Thyroid gland (tissue), 4 donors: ENCODE measurements at regions not wholly inside any gene's neighbourhood (a gene's known extent, or its start where the extent isn't known, plus 50 kb on each side); places are given as distances from the start of the nearest gene placed in this dataset.

Experiments
- DNase-seq, 2 donors: peaks; one replicate each; pipeline ENCODE4 v3.0.0-alpha.2; 2019
- H3K27ac ChIP-seq, 3 donors: fragments of 200-600 bp; sonication (generic); 1 replicate in 2 of 3; 2 replicates in 1 of 3; pipeline ENCODE4 v1.5.1; 2016 to 2019; ENCODE audit warnings: mild to moderate bottlenecking in 1 of 3, moderate library complexity in 1 of 3
- H3K27me3 ChIP-seq: fragments of 200-600 bp; sonication (generic); one replicate; pipeline ENCODE4 v1.5.1; 2019
- H3K36me3 ChIP-seq, 2 donors: fragments of 200-600 bp; sonication (generic); one replicate each; pipeline ENCODE4 v1.5.1; 2016 to 2019
- H3K4me1 ChIP-seq, 2 donors: fragments of 200-600 bp; sonication (generic); one replicate each; pipeline ENCODE4 v1.5.1; 2017 to 2019
- H3K4me3 ChIP-seq, 3 donors: fragments of 200-600 bp; sonication (generic); replicated peaks in 1 of 3; 1 replicate in 2 of 3; 2 replicates in 1 of 3; pipeline ENCODE4 v1.5.1; 2016; ENCODE audit warnings: mild to moderate bottlenecking in 1 of 3
- H3K9me3 ChIP-seq: fragments of 200-600 bp; sonication (generic); one replicate; pipeline ENCODE4 v1.5.1; 2017
- POLR2A ChIP-seq, 2 donors: fragments of 450-650 bp; IDR thresholded peaks; one replicate each; pipeline ENCODE4 v1.6.1; 2017; ENCODE audit warnings: antibody characterized with exemption in 2 of 2, mild to moderate bottlenecking in 2 of 2, moderate library complexity in 1 of 2
- WGBS, 2 donors: methylation state at CpG; one replicate each; pipeline ENCODE4 v1.1.5; 2017; 5-methylcytosine and 5-hydroxymethylcytosine counted together
- intact Hi-C: fragments of 100-400 bp; cut with DNase I; formaldehyde crosslinking; loops from one replicate; pipeline ENCODE4 v1.15.1; 2023
- TF ChIP-seq, protein P1 (sequence below), 6 experiments: fragments of 200-600 bp in 3 of 6; fragments of 450-650 bp in 3 of 6; sonication (generic) in 3 of 6; IDR thresholded peaks; one replicate each; pipeline ENCODE4 v1.5.1; 2016 to 2019; ENCODE audit warnings: antibody characterized with exemption in 6 of 6, mild to moderate bottlenecking in 2 of 6, inconsistent platforms in 1 of 6, moderate library complexity in 1 of 6

DNA sequence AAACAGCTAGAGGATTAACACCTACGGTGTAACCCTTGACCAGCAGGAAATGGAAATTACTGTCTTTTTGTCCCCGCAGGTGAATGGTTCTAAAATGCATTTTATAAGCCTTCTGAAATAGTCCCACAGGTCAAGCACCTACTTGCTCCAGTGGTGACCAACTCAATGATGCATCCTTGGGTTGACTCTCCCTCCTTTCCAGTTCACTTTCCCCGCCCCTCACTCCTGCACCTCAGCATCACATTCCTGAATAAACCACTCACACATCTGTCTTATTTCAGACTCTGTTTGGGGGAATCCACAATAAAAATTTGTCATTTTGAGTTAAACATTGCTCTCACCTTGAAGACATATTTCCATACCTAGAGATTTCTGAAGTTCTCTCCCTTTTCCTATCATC is 446.0 kb upstream of the TNP1 start:
- DNase-seq = no peak
- no peaks in the 10 kb centered on the region for H3K9me3 ChIP-seq
- H3K4me1 ChIP-seq = no peaks in the 10 kb centered on the region
- no peaks in the 10 kb centered on the region for H3K27me3 ChIP-seq
- H3K36me3 ChIP-seq = no peaks in the 10 kb centered on the region
- no peak overlapping the region for H3K4me3 ChIP-seq
- TF ChIP-seq, protein P1, sequence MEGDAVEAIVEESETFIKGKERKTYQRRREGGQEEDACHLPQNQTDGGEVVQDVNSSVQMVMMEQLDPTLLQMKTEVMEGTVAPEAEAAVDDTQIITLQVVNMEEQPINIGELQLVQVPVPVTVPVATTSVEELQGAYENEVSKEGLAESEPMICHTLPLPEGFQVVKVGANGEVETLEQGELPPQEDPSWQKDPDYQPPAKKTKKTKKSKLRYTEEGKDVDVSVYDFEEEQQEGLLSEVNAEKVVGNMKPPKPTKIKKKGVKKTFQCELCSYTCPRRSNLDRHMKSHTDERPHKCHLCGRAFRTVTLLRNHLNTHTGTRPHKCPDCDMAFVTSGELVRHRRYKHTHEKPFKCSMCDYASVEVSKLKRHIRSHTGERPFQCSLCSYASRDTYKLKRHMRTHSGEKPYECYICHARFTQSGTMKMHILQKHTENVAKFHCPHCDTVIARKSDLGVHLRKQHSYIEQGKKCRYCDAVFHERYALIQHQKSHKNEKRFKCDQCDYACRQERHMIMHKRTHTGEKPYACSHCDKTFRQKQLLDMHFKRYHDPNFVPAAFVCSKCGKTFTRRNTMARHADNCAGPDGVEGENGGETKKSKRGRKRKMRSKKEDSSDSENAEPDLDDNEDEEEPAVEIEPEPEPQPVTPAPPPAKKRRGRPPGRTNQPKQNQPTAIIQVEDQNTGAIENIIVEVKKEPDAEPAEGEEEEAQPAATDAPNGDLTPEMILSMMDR (IDR thresholded peaks at IDR 0.05) = no peak
- TF ChIP-seq POLR2A (IDR thresholded peaks at IDR 0.05) = no peak
- WGBS, 2 donors = 94% methylated on average over 3 of the region's 3 CpGs
- H3K27ac ChIP-seq = no peak overlapping the region
- intact Hi-C loops = no loop called here

DNA sequence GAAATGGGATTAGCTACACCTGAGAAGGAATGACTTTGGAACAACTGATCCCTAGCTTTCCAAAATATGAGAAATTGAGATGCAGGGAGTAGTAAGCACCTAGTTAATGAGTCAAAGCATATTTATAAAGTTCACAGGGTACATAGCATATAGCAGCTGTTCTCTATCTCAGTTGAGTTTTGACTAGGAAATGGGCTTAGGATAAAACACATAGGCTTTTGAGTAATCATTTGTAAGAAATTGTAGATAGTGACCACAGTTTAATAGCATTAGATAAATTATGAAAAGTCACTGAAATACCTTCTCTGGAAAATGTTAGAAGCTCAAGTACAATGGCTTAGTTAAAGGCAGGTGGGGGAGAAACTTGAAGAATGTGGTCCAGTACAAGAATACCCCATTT is 444.7 kb upstream of the TNP1 start:
- H3K27me3 ChIP-seq = no peaks in the 10 kb centered on the region
- H3K36me3 ChIP-seq = no peaks in the 10 kb centered on the region
- no peaks in the 10 kb centered on the region for H3K4me1 ChIP-seq
- DNase-seq = no peak
- TF ChIP-seq, protein P1 (IDR thresholded peaks at IDR 0.05) = no peak
- TF ChIP-seq POLR2A (IDR thresholded peaks at IDR 0.05) = no peak
- no peaks in the 10 kb centered on the region for H3K9me3 ChIP-seq
- intact Hi-C loops = no loop called here
- H3K4me3 ChIP-seq = no peak overlapping the region
- no peak overlapping the region for H3K27ac ChIP-seq

DNA sequence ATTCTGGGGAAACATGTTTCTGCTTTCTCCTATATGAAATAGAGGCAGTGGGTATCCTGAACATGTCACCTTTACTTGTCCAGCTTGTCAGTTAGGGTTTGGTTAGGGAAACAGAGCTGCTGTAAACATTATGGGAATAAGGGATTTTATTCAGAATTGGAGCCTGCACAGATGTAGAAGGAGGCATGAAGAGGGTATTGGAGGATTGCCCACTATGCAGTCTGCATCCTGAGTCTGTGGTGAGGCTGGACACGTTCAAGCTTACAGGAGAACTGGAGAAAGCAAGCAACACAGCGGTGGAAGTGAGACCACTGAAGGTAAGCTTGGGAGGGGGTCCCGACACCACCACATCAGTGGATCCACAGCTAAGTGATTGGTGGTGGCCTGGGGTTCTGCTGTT is 443.0 kb upstream of the TNP1 start:
- intact Hi-C loops = no loop called here
- no peak overlapping the region for H3K4me3 ChIP-seq
- H3K27ac ChIP-seq = no peak overlapping the region
- no peaks in the 10 kb centered on the region for H3K27me3 ChIP-seq
- 84 to 85% methylated on average over 3 of the region's 3 CpGs for WGBS, 2 donors
- TF ChIP-seq, protein P1 (IDR thresholded peaks at IDR 0.05) = no peak
- no peak for TF ChIP-seq POLR2A (IDR thresholded peaks at IDR 0.05)
- H3K4me1 ChIP-seq = no peaks in the 10 kb centered on the region
- no peak for DNase-seq
- no peaks in the 10 kb centered on the region for H3K36me3 ChIP-seq
- H3K9me3 ChIP-seq = no peaks in the 10 kb centered on the region

DNA sequence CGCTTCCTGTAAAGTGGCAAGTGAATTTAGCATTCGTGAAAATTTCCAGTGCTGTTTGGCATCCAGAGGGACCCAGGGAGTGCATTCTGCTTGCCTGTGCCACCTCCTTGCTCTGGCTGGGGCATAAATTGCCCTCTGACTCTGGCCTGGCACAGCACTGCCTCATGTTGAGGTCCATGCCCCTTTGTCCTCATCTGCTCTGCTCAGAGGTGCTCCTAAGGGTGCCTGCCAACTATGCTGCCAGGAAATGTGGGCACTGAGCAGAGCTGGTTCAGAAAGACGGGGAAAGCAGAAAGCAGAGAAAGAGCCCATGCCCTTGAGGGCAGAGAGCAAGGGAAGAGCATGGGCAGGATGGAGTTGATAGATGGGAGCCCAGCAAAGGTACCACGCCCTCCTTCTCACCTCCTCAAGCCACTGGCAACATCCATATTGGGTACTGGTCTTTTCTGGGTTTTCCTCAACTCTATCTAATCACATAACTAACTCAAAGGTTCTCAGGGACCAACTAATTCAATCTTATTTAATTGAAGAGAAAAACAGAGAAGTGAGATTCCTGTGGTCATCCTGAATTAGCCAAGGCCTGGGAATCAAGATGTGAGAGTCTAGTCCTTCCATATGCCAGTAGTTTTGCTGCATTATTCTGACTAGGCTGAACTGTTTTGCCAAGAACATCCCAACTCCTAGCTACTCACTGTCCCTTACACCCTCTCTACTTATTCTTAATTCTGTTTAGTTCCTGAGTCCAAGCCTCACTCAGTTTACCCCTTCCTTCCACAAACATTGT is 441.5 kb upstream of the TNP1 start:
- Histone ChIP-seq H3K4me1 (no peaks in the 10 kb centered on the region), H3K27ac (no peak overlapping the region), H3K27me3 (no peaks in the 10 kb centered on the region), H3K36me3 (no peaks in the 10 kb centered on the region), H3K4me3 (no peak overlapping the region), H3K9me3 (no peaks in the 10 kb centered on the region)
- intact Hi-C loops = no loop called here
- TF ChIP-seq, protein P1 (IDR thresholded peaks at IDR 0.05) = no peak
- no peak for TF ChIP-seq POLR2A (IDR thresholded peaks at IDR 0.05)
- no peak for DNase-seq
- WGBS, 2 donors = 91 to 95% methylated on average over 4 of the region's 4 CpGs

DNA sequence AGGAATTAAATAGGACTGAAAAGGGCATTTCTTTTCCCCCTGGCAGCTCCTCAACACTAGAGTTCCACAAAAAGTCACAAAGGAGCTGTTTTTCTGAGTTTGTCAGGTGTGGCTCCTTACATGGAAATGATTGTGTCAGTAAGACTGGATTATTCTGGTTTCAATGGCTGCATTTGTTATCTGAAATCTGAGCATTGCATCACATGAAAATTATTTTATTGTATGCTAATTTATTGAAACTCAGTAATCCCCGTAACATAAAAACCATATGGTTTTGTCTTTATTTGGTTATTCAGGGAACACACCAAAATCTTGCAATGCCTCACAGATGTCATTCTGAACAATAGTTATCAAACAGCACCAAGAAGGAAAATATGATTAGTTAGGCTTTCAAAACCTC is 439.7 kb upstream of the TNP1 start:
- H3K36me3 ChIP-seq = no peaks in the 10 kb centered on the region

More for the DNA sequence above, 439.7 kb upstream of the TNP1 start:
- H3K4me3 ChIP-seq = no peak overlapping the region
- no peak for DNase-seq
- H3K9me3 ChIP-seq = no peaks in the 10 kb centered on the region
- H3K4me1 ChIP-seq = no peaks in the 10 kb centered on the region
- TF ChIP-seq POLR2A (IDR thresholded peaks at IDR 0.05) = no peak
- TF ChIP-seq, protein P1 (IDR thresholded peaks at IDR 0.05) = no peak
- intact Hi-C loops = no loop called here
- H3K27ac ChIP-seq = peak overlapping the region in 1 of 3 donors; percentile 25
- WGBS, 2 donors = 87 to 95% methylated on average over 1 of the region's 1 CpG
- H3K27me3 ChIP-seq = no peaks in the 10 kb centered on the region
